ENCODE measurements at regions not wholly inside any gene's neighbourhood (a gene's known extent, or its start where the extent isn't known, plus 50 kb on each side); places are given as distances from the start of the nearest gene placed in this dataset.

- TF ChIP-seq ZNF592 (IDR thresholded peaks at IDR 0.05): no peak
- TF ChIP-seq E2F4 (IDR thresholded peaks at IDR 0.05; ENCODE audit: low read depth, low read length): no peak
- TF ChIP-seq EED (IDR thresholded peaks at IDR 0.05; ENCODE audit: low read depth): no peak
- no peak for TF ChIP-seq ZZZ3 (IDR thresholded peaks at IDR 0.05; ENCODE audit: control insufficient read depth, insufficient read length, low read depth)
- no peak for TF ChIP-seq ZNF24 (IDR thresholded peaks at IDR 0.05)
Measured at GRCh38 chr4:179941911-179942310, 2301.3 kb upstream of the TENM3 start (continued).

DNA sequence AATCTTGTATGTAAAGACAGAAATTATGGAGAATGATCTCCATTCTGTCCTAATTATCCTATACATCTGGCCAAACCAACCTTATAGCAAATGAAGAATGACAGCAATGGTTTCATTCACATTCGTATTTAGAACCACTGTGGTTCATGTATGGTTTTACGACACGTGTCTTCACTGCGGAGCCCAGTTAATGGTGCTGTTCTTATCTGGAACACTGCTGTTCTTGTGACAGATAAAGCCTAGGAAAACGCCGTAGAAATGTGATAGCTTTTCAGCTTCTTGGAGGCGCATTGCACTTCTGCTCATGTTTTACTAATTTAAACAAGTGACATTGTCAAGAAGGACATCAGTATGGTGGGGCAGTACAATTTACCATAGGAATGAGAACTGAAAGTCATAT, 2266.4 kb upstream of the TENM3 start:
- 42% methylated on average over 7 of the region's 7 CpGs for WGBS (ENCODE audit: insufficient coverage, insufficient replicate concordance, low lambda C conversion rate, missing lambda C conversion rate)
- ChIA-PET POLR2A (no interaction called here), RAD21 (ENCODE audit: unreplicated experiment) (no interaction called here), SMC1A (ENCODE audit: uncharacterized antibody, unreplicated experiment) (no interaction called here), CTCF (no interaction called here)
- Histone ChIP-seq H3K4me1 (ENCODE audit: control insufficient read depth, insufficient read depth, low read length) (no peaks in the 10 kb centered on the region), H3K4me3 (no peak overlapping the region), H3K36me3 (ENCODE audit: control insufficient read depth in 2 of 2, insufficient read depth in 2 of 2, low read length in 1 of 2) (no peaks in the 10 kb centered on the region), H3K27me3 (replicated peaks in 1 of 2; ENCODE audit: control insufficient read depth in 2 of 2, insufficient read depth in 2 of 2, low read length in 1 of 2) (no peaks in the 10 kb centered on the region), H4K20me1 (ENCODE audit: control insufficient read depth, insufficient read depth) (no peaks in the 10 kb centered on the region), H3K4me2 (ENCODE audit: control insufficient read depth, insufficient read depth) (no peak overlapping the region), H3K9me3 (replicated peaks; ENCODE audit: control insufficient read depth, insufficient read depth, low read length) (no peaks in the 10 kb centered on the region), H2AFZ (ENCODE audit: control insufficient read depth, low read depth, low read length) (no peak overlapping the region), H3K9ac (ENCODE audit: control insufficient read depth, insufficient read depth, low read length) (no peak overlapping the region), H3K27ac (ENCODE audit: control insufficient read depth, insufficient read depth) (no peak overlapping the region), H3K79me2 (ENCODE audit: control insufficient read depth, insufficient read depth, low read length) (no peaks in the 10 kb centered on the region)
- TF ChIP-seq, protein P1, sequence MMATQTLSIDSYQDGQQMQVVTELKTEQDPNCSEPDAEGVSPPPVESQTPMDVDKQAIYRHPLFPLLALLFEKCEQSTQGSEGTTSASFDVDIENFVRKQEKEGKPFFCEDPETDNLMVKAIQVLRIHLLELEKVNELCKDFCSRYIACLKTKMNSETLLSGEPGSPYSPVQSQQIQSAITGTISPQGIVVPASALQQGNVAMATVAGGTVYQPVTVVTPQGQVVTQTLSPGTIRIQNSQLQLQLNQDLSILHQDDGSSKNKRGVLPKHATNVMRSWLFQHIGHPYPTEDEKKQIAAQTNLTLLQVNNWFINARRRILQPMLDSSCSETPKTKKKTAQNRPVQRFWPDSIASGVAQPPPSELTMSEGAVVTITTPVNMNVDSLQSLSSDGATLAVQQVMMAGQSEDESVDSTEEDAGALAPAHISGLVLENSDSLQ (IDR thresholded peaks at IDR 0.05): no peak
- TF ChIP-seq MYB (IDR thresholded peaks at IDR 0.05; ENCODE audit: borderline replicate concordance, low read depth, low read length): no peak
- TF ChIP-seq MEF2B (IDR thresholded peaks at IDR 0.05; ENCODE audit: partially characterized antibody, poor library complexity, severe bottlenecking): no peak
- TF ChIP-seq STAT1 (conservative IDR thresholded peaks at IDR 0.05): no peak
- no peak for TF ChIP-seq RAD21 (IDR thresholded peaks at IDR 0.05; ENCODE audit: insufficient read depth, low read depth, low read length)
- TF ChIP-seq NFXL1 (IDR thresholded peaks at IDR 0.05; ENCODE audit: borderline replicate concordance): no peak
- TF ChIP-seq IKZF1 (conservative IDR thresholded peaks at IDR 0.05): no peak
- no peak for TF ChIP-seq SIN3A (IDR thresholded peaks at IDR 0.05; ENCODE audit: low read depth, low read length)
- no peak for TF ChIP-seq DPF2 (IDR thresholded peaks at IDR 0.05)
- no peak for TF ChIP-seq MYC (IDR thresholded peaks at IDR 0.05; ENCODE audit: insufficient read depth, insufficient read length, insufficient replicate concordance, low read length, severe bottlenecking)
- no peak for TF ChIP-seq SMAD1 (IDR thresholded peaks at IDR 0.05; ENCODE audit: low read depth, partially characterized antibody)
- ATAC-seq: no peak
- no peak for FAIRE-seq
- intact Hi-C loops (cut with micrococcal nuclease; ENCODE audit: unreplicated experiment): no loop called here
- in situ Hi-C loops (cut with MboI): no loop called here
- BruUV-seq (replicated peaks): no TSS peak
- DNase-seq (ENCODE audit: low read depth, low spot score): no peak

Measured in GM12878 (cell line).